Gastroesophageal sphincter (tissue), 3 donors: ENCODE measurements at regions not wholly inside any gene's neighbourhood (a gene's known extent, or its start where the extent isn't known, plus 50 kb on each side); places are given as distances from the start of the nearest gene placed in this dataset.
"Not testable (repeated sequence)": the region's sequence is repeated elsewhere in the genome, so short reads cannot be mapped to it uniquely, and the experiment has no call there.

Experiments used
- EP300 ChIP-seq: sonication (generic); formaldehyde crosslinking; IDR thresholded peaks from one replicate; pipeline ENCODE4 v1.6.1; 2017; ENCODE audit warnings: antibody characterized with exemption, mild to moderate bottlenecking
- POLR2A ChIP-seq, 2 donors: fragments of 450-650 bp; IDR thresholded peaks; one replicate each; pipeline ENCODE4 v1.6.1; 2017; ENCODE audit warnings: antibody characterized with exemption in 2 of 2, mild to moderate bottlenecking in 2 of 2, moderate library complexity in 1 of 2
- POLR2AphosphoS5 ChIP-seq: sonication (generic); formaldehyde crosslinking; IDR thresholded peaks from one replicate; pipeline ENCODE4 v1.6.1; 2017; ENCODE audit warnings: antibody characterized with exemption
- TF ChIP-seq, protein P1 (sequence below), 4 experiments: fragments of 200-600 bp in 2 of 4; fragments of 450-650 bp in 2 of 4; sonication (generic) in 1 of 4; IDR thresholded peaks; one replicate each; pipeline ENCODE4 v1.5.1; 2017 to 2019; ENCODE audit warnings: antibody characterized with exemption in 4 of 4, mild to moderate bottlenecking in 2 of 4, moderate library complexity in 2 of 4

DNA sequence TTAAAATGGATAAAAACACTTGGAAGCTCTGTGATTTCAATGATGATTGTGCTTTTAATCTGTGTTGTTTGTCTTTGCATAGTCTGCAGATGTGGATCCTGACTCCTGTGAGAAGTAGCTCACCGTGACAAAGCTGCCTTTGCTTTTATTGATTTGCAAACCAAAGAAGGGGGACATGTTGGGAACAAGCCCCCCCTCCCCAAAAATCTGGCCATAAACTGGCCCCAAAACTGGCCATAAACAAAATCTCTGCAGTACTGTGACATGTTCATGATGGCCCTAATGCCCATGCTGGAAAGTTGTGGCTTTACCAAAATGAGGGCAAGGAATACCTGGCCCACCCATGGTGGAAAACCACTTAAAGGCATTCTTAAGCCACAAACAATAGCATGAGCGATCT lies 202.4 kb downstream of the YTHDC2 start:
- not testable (repeated sequence) for TF ChIP-seq EP300; POLR2A (IDR thresholded peaks at IDR 0.05); POLR2AphosphoS5
- TF ChIP-seq, protein P1, sequence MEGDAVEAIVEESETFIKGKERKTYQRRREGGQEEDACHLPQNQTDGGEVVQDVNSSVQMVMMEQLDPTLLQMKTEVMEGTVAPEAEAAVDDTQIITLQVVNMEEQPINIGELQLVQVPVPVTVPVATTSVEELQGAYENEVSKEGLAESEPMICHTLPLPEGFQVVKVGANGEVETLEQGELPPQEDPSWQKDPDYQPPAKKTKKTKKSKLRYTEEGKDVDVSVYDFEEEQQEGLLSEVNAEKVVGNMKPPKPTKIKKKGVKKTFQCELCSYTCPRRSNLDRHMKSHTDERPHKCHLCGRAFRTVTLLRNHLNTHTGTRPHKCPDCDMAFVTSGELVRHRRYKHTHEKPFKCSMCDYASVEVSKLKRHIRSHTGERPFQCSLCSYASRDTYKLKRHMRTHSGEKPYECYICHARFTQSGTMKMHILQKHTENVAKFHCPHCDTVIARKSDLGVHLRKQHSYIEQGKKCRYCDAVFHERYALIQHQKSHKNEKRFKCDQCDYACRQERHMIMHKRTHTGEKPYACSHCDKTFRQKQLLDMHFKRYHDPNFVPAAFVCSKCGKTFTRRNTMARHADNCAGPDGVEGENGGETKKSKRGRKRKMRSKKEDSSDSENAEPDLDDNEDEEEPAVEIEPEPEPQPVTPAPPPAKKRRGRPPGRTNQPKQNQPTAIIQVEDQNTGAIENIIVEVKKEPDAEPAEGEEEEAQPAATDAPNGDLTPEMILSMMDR (IDR thresholded peaks at IDR 0.05) = not testable (repeated sequence)
